Trophoblast cell (in vitro differentiated cells and primary cell): ENCODE measurements at regions not wholly inside any gene's neighbourhood (a gene's known extent, or its start where the extent isn't known, plus 50 kb on each side); places are given as distances from the start of the nearest gene placed in this dataset.

Experiments
- DNase-seq, 2 donors: peaks; one replicate each; pipeline ENCODE4 v3.0.0-alpha.2; 2016
- H2AFZ ChIP-seq: 2 replicates; pipeline ENCODE4 v1.6.1; 2013; ENCODE audit warnings: low read length, moderate library complexity, mild to moderate bottlenecking; ENCODE audit not compliant: insufficient read depth, poor library complexity
- H2AK5ac ChIP-seq: 2 replicates; pipeline ENCODE4 v1.6.1; 2013; ENCODE audit warnings: mild to moderate bottlenecking, low read length
- H2BK120ac ChIP-seq: 2 replicates; pipeline ENCODE4 v1.6.1; 2013; ENCODE audit warnings: low read length, mild to moderate bottlenecking, moderate library complexity; ENCODE audit not compliant: insufficient read depth, poor library complexity
- H2BK12ac ChIP-seq: 2 replicates; pipeline ENCODE4 v1.6.1; 2013; ENCODE audit warnings: mild to moderate bottlenecking, low read length, moderate library complexity
- H2BK5ac ChIP-seq: 2 replicates; pipeline ENCODE4 v1.6.1; 2013; ENCODE audit warnings: low read length, low read depth, moderate library complexity, mild to moderate bottlenecking; ENCODE audit not compliant: poor library complexity
- H3K14ac ChIP-seq: 2 replicates; pipeline ENCODE4 v1.6.1; 2013; ENCODE audit warnings: mild to moderate bottlenecking, low read length
- H3K18ac ChIP-seq: 2 replicates; pipeline ENCODE4 v1.6.1; 2013; ENCODE audit warnings: mild to moderate bottlenecking, low read length
- H3K23ac ChIP-seq: 2 replicates; pipeline ENCODE4 v1.6.1; 2013; ENCODE audit warnings: low read length
- H3K27ac ChIP-seq: 2 replicates; pipeline ENCODE4 v1.5.1; 2013; ENCODE audit warnings: low read depth, mild to moderate bottlenecking, inconsistent platforms, low read length, moderate library complexity
- H3K27me3 ChIP-seq: 2 replicates; pipeline ENCODE4 v1.6.1; 2013; ENCODE audit warnings: inconsistent platforms, mild to moderate bottlenecking, low read length, moderate library complexity; ENCODE audit not compliant: insufficient read depth
- H3K36me3 ChIP-seq, 2 experiments: 1 replicate in 1 of 2; 2 replicates in 1 of 2; pipeline ENCODE4 v1.6.1; 2013; ENCODE audit warnings: low read length in 2 of 2, mild to moderate bottlenecking in 2 of 2, moderate library complexity in 1 of 2; ENCODE audit not compliant: insufficient read depth in 2 of 2, control insufficient read depth in 1 of 2
- H3K4ac ChIP-seq: 2 replicates; pipeline ENCODE4 v1.6.1; 2013; ENCODE audit warnings: low read depth, mild to moderate bottlenecking, low read length, moderate library complexity
- H3K4me1 ChIP-seq, 2 experiments: 1 replicate in 1 of 2; 2 replicates in 1 of 2; pipeline ENCODE4 v1.6.1; 2013; ENCODE audit warnings: low read length in 2 of 2, mild to moderate bottlenecking in 2 of 2, moderate library complexity in 1 of 2; ENCODE audit not compliant: insufficient read depth in 2 of 2, control insufficient read depth in 1 of 2
- H3K4me2 ChIP-seq: 2 replicates; pipeline ENCODE4 v1.6.1; 2013; ENCODE audit warnings: inconsistent platforms, mild to moderate bottlenecking, low read length, moderate library complexity
- H3K4me3 ChIP-seq: 2 replicates; pipeline ENCODE4 v1.5.1; 2013; ENCODE audit warnings: mild to moderate bottlenecking, low read depth, low read length, inconsistent platforms
- H3K79me1 ChIP-seq: one replicate; pipeline ENCODE4 v1.6.1; 2013; ENCODE audit warnings: low read length
- H3K79me2 ChIP-seq: 2 replicates; pipeline ENCODE4 v1.6.1; 2013; ENCODE audit warnings: low read length, mild to moderate bottlenecking; ENCODE audit not compliant: control insufficient read depth, insufficient read depth, poor library complexity
- H3K9ac ChIP-seq: 2 replicates; pipeline ENCODE4 v1.6.1; 2013; ENCODE audit warnings: mild to moderate bottlenecking, low read length
- H3K9me3 ChIP-seq: 2 replicates; pipeline ENCODE4 v1.6.1; 2013; ENCODE audit warnings: low read depth, mild to moderate bottlenecking, control low read depth, inconsistent platforms, low read length; ENCODE audit not compliant: insufficient read depth
- H4K12ac ChIP-seq: 2 replicates; pipeline ENCODE4 v1.6.1; 2013; ENCODE audit warnings: low read depth, mild to moderate bottlenecking, low read length, moderate library complexity
- H4K8ac ChIP-seq: 2 replicates; pipeline ENCODE4 v1.6.1; 2013; ENCODE audit warnings: low read depth, mild to moderate bottlenecking, low read length, moderate library complexity
- H4K91ac ChIP-seq: one replicate; pipeline ENCODE4 v1.6.1; 2013; ENCODE audit warnings: low read depth, mild to moderate bottlenecking, low read length, moderate library complexity
- WGBS: extraction: QIAGEN DNeasy Blood & Tissue Kit; methylation state at CpG from one replicate; pipeline ENCODE4 v1.1.7; 2013; ENCODE audit warnings: missing lambda C conversion rate; ENCODE audit not compliant: insufficient read length, insufficient coverage; ENCODE audit errors: extremely low coverage; 5-methylcytosine and 5-hydroxymethylcytosine counted together

- WGBS, result no CpG with 5 or more reads among the region's 1 CpG
Measured at GRCh38 chrX:45267007-45267406, 66.3 kb upstream of the DIPK2B start.

GRCh38 chrX:45266456-45266855 is 65.8 kb upstream of the DIPK2B start:
- H3K18ac ChIP-seq, result no peak overlapping the region
- no peak overlapping the region for H3K9ac ChIP-seq
- no peak overlapping the region for H3K4me2 ChIP-seq
- no peak overlapping the region for H2BK12ac ChIP-seq
- no peak overlapping the region for H2AFZ ChIP-seq
- no peak overlapping the region for H3K4me3 ChIP-seq
- no peak overlapping the region for H3K23ac ChIP-seq
- H3K27me3 ChIP-seq, result no peaks in the 10 kb centered on the region
- H3K14ac ChIP-seq, result no peak overlapping the region
- H2BK120ac ChIP-seq, result no peak overlapping the region
- H3K79me2 ChIP-seq, result no peaks in the 10 kb centered on the region
- no CpG with 5 or more reads among the region's 1 CpG for WGBS
- no peak overlapping the region for H3K27ac ChIP-seq
- no peaks in the 10 kb centered on the region for H3K9me3 ChIP-seq
- H2BK5ac ChIP-seq, result no peak overlapping the region
- H3K79me1 ChIP-seq, result no peaks in the 10 kb centered on the region
- H3K4ac ChIP-seq, result no peak overlapping the region
- DNase-seq, result no peak
- H4K12ac ChIP-seq, result no peak overlapping the region
- H4K8ac ChIP-seq, result no peak overlapping the region
- no peak overlapping the region for H2AK5ac ChIP-seq
- H3K36me3 ChIP-seq, result no peaks in the 10 kb centered on the region
- H4K91ac ChIP-seq, result no peak overlapping the region
- no peaks in the 10 kb centered on the region for H3K4me1 ChIP-seq

More at GRCh38 chrX:45267007-45267406, 66.3 kb upstream of the DIPK2B start:
- Histone ChIP-seq H2AK5ac (no peak overlapping the region), H2BK120ac (no peak overlapping the region), H3K4me1 (no peaks in the 10 kb centered on the region), H3K36me3 (no peaks in the 10 kb centered on the region), H4K8ac (no peak overlapping the region), H3K14ac (no peak overlapping the region), H3K4me2 (no peak overlapping the region), H3K4me3 (no peak overlapping the region), H3K27ac (no peak overlapping the region), H3K4ac (no peak overlapping the region), H2BK5ac (no peak overlapping the region), H3K79me1 (no peaks in the 10 kb centered on the region), H3K79me2 (no peaks in the 10 kb centered on the region), H3K18ac (no peak overlapping the region), H3K9me3 (no peaks in the 10 kb centered on the region), H4K91ac (no peak overlapping the region), H4K12ac (no peak overlapping the region), H3K27me3 (no peaks in the 10 kb centered on the region), H3K9ac (no peak overlapping the region), H3K23ac (no peak overlapping the region), H2AFZ (no peak overlapping the region), H2BK12ac (no peak overlapping the region)
- DNase-seq, result no peak

- no peaks in the 10 kb centered on the region for H3K79me1 ChIP-seq
- H3K9ac ChIP-seq, result no peak overlapping the region
- no peak overlapping the region for H3K23ac ChIP-seq
- no peak overlapping the region for H3K4me3 ChIP-seq
- no peak overlapping the region for H3K4me2 ChIP-seq
- H4K8ac ChIP-seq, result no peak overlapping the region
- H4K91ac ChIP-seq, result no peak overlapping the region
- no peaks in the 10 kb centered on the region for H3K4me1 ChIP-seq
- no peaks in the 10 kb centered on the region for H3K9me3 ChIP-seq
- no peaks in the 10 kb centered on the region for H3K79me2 ChIP-seq
- H3K18ac ChIP-seq, result no peak overlapping the region
- no peak overlapping the region for H2BK12ac ChIP-seq
- DNase-seq, result no peak
- H3K4ac ChIP-seq, result no peak overlapping the region
- H4K12ac ChIP-seq, result no peak overlapping the region
- no CpG with 5 or more reads among the region's 7 CpGs for WGBS
- H3K27me3 ChIP-seq, result no peaks in the 10 kb centered on the region
- H2AFZ ChIP-seq, result no peak overlapping the region
- H2AK5ac ChIP-seq, result no peak overlapping the region
- H3K36me3 ChIP-seq, result no peaks in the 10 kb centered on the region
- no peak overlapping the region for H2BK5ac ChIP-seq
- H2BK120ac ChIP-seq, result no peak overlapping the region
- no peak overlapping the region for H3K27ac ChIP-seq
- no peak overlapping the region for H3K14ac ChIP-seq
Measured at GRCh38 chrX:45264865-45265264, 64.2 kb upstream of the DIPK2B start.

GRCh38 chrX:45261471-45261870 is 60.8 kb upstream of the DIPK2B start:
- H3K4me3 ChIP-seq, result no peak overlapping the region
- no peak overlapping the region for H2AK5ac ChIP-seq
- H4K8ac ChIP-seq, result no peak overlapping the region
- H3K4me1 ChIP-seq, result no peaks in the 10 kb centered on the region
- H2BK12ac ChIP-seq, result no peak overlapping the region
- H3K79me1 ChIP-seq, result no peaks in the 10 kb centered on the region
- H3K27ac ChIP-seq, result no peak overlapping the region
- WGBS, result no CpG with 5 or more reads among the region's 1 CpG
- H2BK120ac ChIP-seq, result no peak overlapping the region
- no peaks in the 10 kb centered on the region for H3K79me2 ChIP-seq
- no peaks in the 10 kb centered on the region for H3K27me3 ChIP-seq
- DNase-seq, result no peak
- no peak overlapping the region for H3K23ac ChIP-seq
- H3K18ac ChIP-seq, result no peak overlapping the region
- no peak overlapping the region for H2BK5ac ChIP-seq
- no peaks in the 10 kb centered on the region for H3K9me3 ChIP-seq
- H3K4ac ChIP-seq, result no peak overlapping the region
- H4K91ac ChIP-seq, result no peak overlapping the region
- H3K4me2 ChIP-seq, result no peak overlapping the region
- no peak overlapping the region for H2AFZ ChIP-seq
- H3K36me3 ChIP-seq, result no peaks in the 10 kb centered on the region
- no peak overlapping the region for H3K14ac ChIP-seq
- H3K9ac ChIP-seq, result no peak overlapping the region
- no peak overlapping the region for H4K12ac ChIP-seq
